ENCODE measurements at regions not wholly inside any gene's neighbourhood (a gene's known extent, or its start where the extent isn't known, plus 50 kb on each side); places are given as distances from the start of the nearest gene placed in this dataset.

DNA sequence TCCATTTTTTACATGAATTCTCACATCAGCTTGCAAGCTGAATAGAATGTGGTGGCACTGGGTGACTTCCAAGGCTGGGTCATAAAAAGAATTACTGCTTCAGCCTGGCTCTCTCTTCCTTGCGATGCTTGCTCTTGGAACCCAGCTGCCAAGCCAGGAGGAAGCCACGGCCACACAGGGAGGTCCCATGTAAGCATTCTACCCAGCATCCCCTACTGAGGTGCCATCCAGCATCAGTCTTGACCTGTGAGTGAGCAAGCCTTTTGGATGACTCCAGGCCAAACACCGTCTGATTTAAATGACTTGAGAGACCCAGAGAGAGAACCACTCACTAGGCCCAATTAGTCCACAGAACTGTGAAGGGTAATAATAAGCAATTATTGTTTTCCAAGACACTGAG is 750.3 kb upstream of the RAB6C start (continued):
- TF ChIP-seq ZNF532 (CRISPR knock-in tag; IDR thresholded peaks at IDR 0.05; ENCODE audit: borderline replicate concordance): no peak

DNA sequence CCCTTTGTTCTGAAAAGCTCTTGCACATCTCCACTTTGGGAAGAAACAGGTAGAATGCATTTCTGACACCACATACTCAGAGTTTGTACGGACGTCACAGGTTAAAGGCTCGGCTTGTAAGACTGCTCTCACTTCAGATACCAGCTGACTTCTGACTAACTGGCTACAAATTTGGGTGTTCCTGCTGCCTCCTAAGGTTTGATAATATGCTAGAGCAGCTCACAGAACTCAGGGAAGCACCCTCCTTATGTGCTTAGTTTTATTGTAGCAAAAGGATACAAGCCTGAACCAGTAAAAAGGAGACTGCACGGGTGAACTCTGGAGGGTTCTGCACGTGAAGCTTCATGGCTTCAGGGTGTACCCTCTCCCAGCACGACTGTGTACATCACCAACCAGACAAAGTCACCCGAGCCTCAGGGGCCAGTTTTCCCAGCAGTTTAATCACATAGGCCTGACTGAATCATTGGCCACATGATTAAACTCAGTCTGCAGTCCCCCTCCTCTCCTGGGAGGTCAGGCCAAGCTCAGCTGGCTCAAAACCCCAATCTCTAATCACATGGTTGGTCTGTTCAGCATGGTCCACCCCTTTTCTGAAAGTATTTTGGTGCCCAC is 749.5 kb upstream of the RAB6C start:
- Mint-ChIP-seq H3K27ac (no peak overlapping the region), H3K9me3 (no peaks in the 10 kb centered on the region), H3K4me3 (no peak overlapping the region), H3K27me3 (ENCODE audit: low read depth) (no peaks in the 10 kb centered on the region; the same call in 1 of the 2 replicates), H3K36me3 (no peaks in the 10 kb centered on the region), H3K4me1 (no peaks in the 10 kb centered on the region)
- TF ChIP-seq ATF2 (CRISPR knock-in tag; IDR thresholded peaks at IDR 0.05; ENCODE audit: borderline replicate concordance, low read depth) (no peak), RORB (CRISPR knock-in tag; IDR thresholded peaks at IDR 0.05) (no peak)
- DNase-seq (ENCODE audit: low spot score): no peak
- no peak for ATAC-seq
- ChIA-PET POLR2A (no interaction called here), CTCF (no interaction called here)

DNA sequence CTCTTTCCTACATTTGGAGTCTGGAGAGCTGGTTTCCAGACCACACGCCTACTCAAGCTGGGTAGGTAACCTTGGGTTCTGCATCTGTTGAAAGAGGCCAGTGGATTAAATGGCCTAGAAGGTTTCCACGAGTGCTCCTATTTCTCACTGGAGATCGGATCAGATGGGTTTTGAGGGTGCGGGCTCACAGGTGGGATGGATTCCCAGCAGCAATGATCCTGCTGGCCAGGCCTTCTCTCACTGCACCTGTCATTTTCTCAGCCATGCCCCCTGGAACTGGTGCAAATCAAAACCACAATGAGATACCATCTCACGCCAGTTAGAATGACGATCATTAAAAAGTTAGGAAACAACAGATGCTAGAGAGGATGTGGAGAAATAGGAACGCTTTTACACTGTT is 747.5 kb upstream of the RAB6C start:
- TF ChIP-seq, protein P1, sequence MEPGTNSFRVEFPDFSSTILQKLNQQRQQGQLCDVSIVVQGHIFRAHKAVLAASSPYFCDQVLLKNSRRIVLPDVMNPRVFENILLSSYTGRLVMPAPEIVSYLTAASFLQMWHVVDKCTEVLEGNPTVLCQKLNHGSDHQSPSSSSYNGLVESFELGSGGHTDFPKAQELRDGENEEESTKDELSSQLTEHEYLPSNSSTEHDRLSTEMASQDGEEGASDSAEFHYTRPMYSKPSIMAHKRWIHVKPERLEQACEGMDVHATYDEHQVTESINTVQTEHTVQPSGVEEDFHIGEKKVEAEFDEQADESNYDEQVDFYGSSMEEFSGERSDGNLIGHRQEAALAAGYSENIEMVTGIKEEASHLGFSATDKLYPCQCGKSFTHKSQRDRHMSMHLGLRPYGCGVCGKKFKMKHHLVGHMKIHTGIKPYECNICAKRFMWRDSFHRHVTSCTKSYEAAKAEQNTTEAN (CRISPR knock-in tag; IDR thresholded peaks at IDR 0.05): no peak
- no peak for TF ChIP-seq NR2C2 (CRISPR knock-in tag; IDR thresholded peaks at IDR 0.05)
- no peak for TF ChIP-seq PRDM15 (CRISPR knock-in tag; IDR thresholded peaks at IDR 0.05)
- no peak for TF ChIP-seq ZNF121 (CRISPR knock-in tag; IDR thresholded peaks at IDR 0.05)
- TF ChIP-seq RORB (CRISPR knock-in tag; IDR thresholded peaks at IDR 0.05): no peak
- TF ChIP-seq, protein P2, sequence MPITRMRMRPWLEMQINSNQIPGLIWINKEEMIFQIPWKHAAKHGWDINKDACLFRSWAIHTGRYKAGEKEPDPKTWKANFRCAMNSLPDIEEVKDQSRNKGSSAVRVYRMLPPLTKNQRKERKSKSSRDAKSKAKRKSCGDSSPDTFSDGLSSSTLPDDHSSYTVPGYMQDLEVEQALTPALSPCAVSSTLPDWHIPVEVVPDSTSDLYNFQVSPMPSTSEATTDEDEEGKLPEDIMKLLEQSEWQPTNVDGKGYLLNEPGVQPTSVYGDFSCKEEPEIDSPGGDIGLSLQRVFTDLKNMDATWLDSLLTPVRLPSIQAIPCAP (CRISPR knock-in tag; IDR thresholded peaks at IDR 0.05): no peak
- TF ChIP-seq TP53 (CRISPR knock-in tag; IDR thresholded peaks at IDR 0.05): no peak
- no peak for TF ChIP-seq ZNF219 (CRISPR knock-in tag; IDR thresholded peaks at IDR 0.05; ENCODE audit: borderline replicate concordance)
- no peak for TF ChIP-seq ZNF671 (CRISPR knock-in tag; IDR thresholded peaks at IDR 0.05)
- TF ChIP-seq TEAD4 (CRISPR knock-in tag; IDR thresholded peaks at IDR 0.05): no peak
- ATAC-seq: no peak
- Mint-ChIP-seq H3K27ac (no peak overlapping the region), H3K27me3 (ENCODE audit: low read depth) (no peaks in the 10 kb centered on the region), H3K4me3 (no peak overlapping the region), H3K36me3 (peaks cover 5% of the 10 kb centered on the region), H3K4me1 (no peaks in the 10 kb centered on the region), H3K9me3 (peaks cover 15% of the 10 kb centered on the region)
- POLR2A ChIA-PET: no interaction called here
- no peak for DNase-seq (ENCODE audit: low spot score)
- CTCF ChIA-PET: no interaction called here
